B cell (primary cell): ENCODE measurements at regions not wholly inside any gene's neighbourhood (a gene's known extent, or its start where the extent isn't known, plus 50 kb on each side); places are given as distances from the start of the nearest gene placed in this dataset.

Source experiments
- CTCF ChIP-seq: fragments of 200-600 bp; IDR thresholded peaks from one replicate; pipeline ENCODE4 v1.8.0; 2022; ENCODE audit warnings: antibody characterized with exemption, mild to moderate bottlenecking
- EZH2 ChIP-seq: IDR thresholded peaks from 2 replicates; pipeline ENCODE4 v1.6.1; 2012; ENCODE audit warnings: borderline replicate concordance, low read depth, mild to moderate bottlenecking, moderate library complexity, low read length; ENCODE audit not compliant: insufficient read depth, poor library complexity, severe bottlenecking

DNA sequence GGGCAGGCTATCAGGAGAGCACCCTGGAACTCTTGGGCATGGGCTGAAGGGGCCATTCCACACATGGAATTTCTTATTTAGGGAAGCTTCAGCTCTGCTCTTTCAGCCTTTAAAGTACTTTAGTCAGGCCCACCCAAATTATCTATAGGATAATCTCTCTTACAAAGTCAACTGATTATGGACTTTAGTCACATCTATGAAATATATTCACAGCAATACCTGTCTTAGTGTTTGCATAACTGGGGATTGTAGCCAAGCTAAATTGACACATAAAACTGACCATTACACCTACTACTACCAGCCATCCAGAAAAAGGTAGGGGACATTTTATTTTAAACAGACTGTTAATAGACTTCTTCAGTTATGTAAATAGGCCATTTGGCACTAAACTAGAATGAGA, 114.9 kb upstream of the VANGL1 start:
- TF ChIP-seq EZH2, result no peak
- TF ChIP-seq CTCF, result no peak
